Ishikawa (cell line): ENCODE measurements at regions not wholly inside any gene's neighbourhood (a gene's known extent, or its start where the extent isn't known, plus 50 kb on each side); places are given as distances from the start of the nearest gene placed in this dataset.

ENCODE experiments used
- CEBPB ChIP-seq: IDR thresholded peaks from 2 replicates; pipeline ENCODE4 v1.6.1; 2012
- EGR1 ChIP-seq: IDR thresholded peaks from 2 replicates; pipeline ENCODE4 v1.6.1; 2012
- EP300 ChIP-seq: IDR thresholded peaks from 2 replicates; pipeline ENCODE4 v1.6.1; 2012; ENCODE audit warnings: borderline replicate concordance
- MAX ChIP-seq: IDR thresholded peaks from 2 replicates; pipeline ENCODE4 v1.6.1; 2012
- RAD21 ChIP-seq: IDR thresholded peaks from 2 replicates; pipeline ENCODE4 v1.6.1; 2012; ENCODE audit warnings: low read depth
- REST ChIP-seq: IDR thresholded peaks from 2 replicates; pipeline ENCODE4 v1.6.1; 2012; ENCODE audit warnings: low read depth, mild to moderate bottlenecking
- TAF1 ChIP-seq: IDR thresholded peaks from 2 replicates; pipeline ENCODE4 v1.6.1; 2012; ENCODE audit warnings: low read depth, mild to moderate bottlenecking
- TCF12 ChIP-seq: IDR thresholded peaks from 2 replicates; pipeline ENCODE4 v1.6.1; 2012; ENCODE audit warnings: low read depth
- TEAD4 ChIP-seq: IDR thresholded peaks from 2 replicates; pipeline ENCODE4 v1.6.1; 2012
- USF1 ChIP-seq: IDR thresholded peaks from 2 replicates; pipeline ENCODE4 v1.6.1; 2012
- YY1 ChIP-seq: IDR thresholded peaks from 2 replicates; pipeline ENCODE4 v1.6.1; 2012; ENCODE audit warnings: low read depth

- TF ChIP-seq YY1 (no peak), TAF1 (no peak), MAX (no peak), EP300 (no peak), TCF12 (no peak), REST (no peak), CEBPB (no peak), USF1 (no peak), EGR1 (no peak), RAD21 (no peak), TEAD4 (no peak)
Measured at GRCh38 chr5:96155147-96155546, 193.5 kb upstream of the ELL2 start.
